Liver (tissue), 3 donors: ENCODE measurements at regions not wholly inside any gene's neighbourhood (a gene's known extent, or its start where the extent isn't known, plus 50 kb on each side); places are given as distances from the start of the nearest gene placed in this dataset.

ENCODE experiments used
- EGR1 ChIP-seq, 2 donors: IDR thresholded peaks; 2 replicates each; pipeline ENCODE4 v1.6.1; 2016 to 2018; ENCODE audit warnings: antibody characterized with exemption in 2 of 2, low read depth in 2 of 2
- FOXA1 ChIP-seq: IDR thresholded peaks from 2 replicates; pipeline ENCODE4 v1.6.1; 2016; ENCODE audit warnings: antibody characterized with exemption
- HNF4A ChIP-seq, 2 donors: conservative IDR thresholded peaks; 2 replicates each; pipeline ENCODE4 v1.6.1; 2016; ENCODE audit warnings: antibody characterized with exemption in 2 of 2, mild to moderate bottlenecking in 2 of 2
- JUND ChIP-seq, 2 donors: IDR thresholded peaks; 2 replicates each; pipeline ENCODE4 v1.6.1; 2016; ENCODE audit warnings: antibody characterized with exemption in 2 of 2
- NR2F2 ChIP-seq: IDR thresholded peaks from 2 replicates; pipeline ENCODE4 v1.6.1; 2016; ENCODE audit warnings: antibody characterized with exemption
- RXRA ChIP-seq, 2 donors: IDR thresholded peaks; 2 replicates each; pipeline ENCODE4 v1.6.1; 2017 to 2018; ENCODE audit warnings: antibody characterized with exemption in 2 of 2, mild to moderate bottlenecking in 1 of 2
- SP1 ChIP-seq: IDR thresholded peaks from 2 replicates; pipeline ENCODE4 v1.6.1; 2018; ENCODE audit warnings: antibody characterized with exemption, mild to moderate bottlenecking
- TAF1 ChIP-seq: conservative IDR thresholded peaks from 2 replicates; pipeline ENCODE4 v1.6.1; 2016; ENCODE audit warnings: antibody characterized with exemption, mild to moderate bottlenecking
- YY1 ChIP-seq: IDR thresholded peaks from 2 replicates; pipeline ENCODE4 v1.6.1; 2016; ENCODE audit warnings: antibody characterized with exemption, mild to moderate bottlenecking
- TF ChIP-seq, protein P1 (sequence below): IDR thresholded peaks from 2 replicates; pipeline ENCODE4 v1.6.1; 2016; ENCODE audit warnings: antibody characterized with exemption
- TF ChIP-seq, protein P2 (sequence below): fragments of 150-350 bp; IDR thresholded peaks from 2 replicates; pipeline ENCODE4 v1.5.1; 2017; ENCODE audit warnings: improper control_type of control experiment, low read depth, low read length; ENCODE audit not compliant: missing input control
- TF ChIP-seq, protein P3 (sequence below): IDR thresholded peaks from 2 replicates; pipeline ENCODE4 v1.6.1; 2016; ENCODE audit warnings: antibody characterized with exemption, mild to moderate bottlenecking
- TF ChIP-seq, protein P4 (sequence below): IDR thresholded peaks from 2 replicates; pipeline ENCODE4 v1.6.1; 2016; ENCODE audit warnings: antibody characterized with exemption
- donor health status: healthy.
- donor health status: healthy.

DNA sequence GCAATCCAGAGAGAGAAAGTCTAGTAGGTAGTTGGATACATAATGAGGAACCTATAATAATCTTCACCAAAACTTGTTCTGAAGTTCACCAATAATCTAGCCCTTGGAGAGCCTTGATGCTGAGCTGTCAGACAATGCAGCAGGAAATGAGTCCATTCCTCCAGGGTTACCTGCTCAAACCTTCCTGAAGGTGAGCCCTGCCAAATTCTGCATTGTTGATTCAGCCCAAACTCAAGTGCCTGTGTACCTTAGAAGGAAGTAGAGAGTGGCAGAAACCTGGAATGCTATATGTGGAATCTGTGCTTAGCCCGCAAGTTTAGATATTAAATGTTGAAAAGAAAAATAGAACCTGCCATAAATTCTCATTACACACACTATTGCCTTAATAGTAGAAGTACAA is 77.4 kb upstream of the SPON1 start:
- TF ChIP-seq SP1 (no peak), JUND (IDR thresholded peaks at IDR 0.05) (no peak), YY1 (no peak), NR2F2 (no peak), EGR1 (IDR thresholded peaks at IDR 0.05; ENCODE audit: low read depth in 2 of 2) (no peak), HNF4A (conservative IDR thresholded peaks at IDR 0.05) (no peak), TAF1 (no peak), FOXA1 (no peak), RXRA (IDR thresholded peaks at IDR 0.05) (no peak)
- TF ChIP-seq, protein P1, sequence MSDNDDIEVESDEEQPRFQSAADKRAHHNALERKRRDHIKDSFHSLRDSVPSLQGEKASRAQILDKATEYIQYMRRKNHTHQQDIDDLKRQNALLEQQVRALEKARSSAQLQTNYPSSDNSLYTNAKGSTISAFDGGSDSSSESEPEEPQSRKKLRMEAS: no peak
- TF ChIP-seq, protein P2, sequence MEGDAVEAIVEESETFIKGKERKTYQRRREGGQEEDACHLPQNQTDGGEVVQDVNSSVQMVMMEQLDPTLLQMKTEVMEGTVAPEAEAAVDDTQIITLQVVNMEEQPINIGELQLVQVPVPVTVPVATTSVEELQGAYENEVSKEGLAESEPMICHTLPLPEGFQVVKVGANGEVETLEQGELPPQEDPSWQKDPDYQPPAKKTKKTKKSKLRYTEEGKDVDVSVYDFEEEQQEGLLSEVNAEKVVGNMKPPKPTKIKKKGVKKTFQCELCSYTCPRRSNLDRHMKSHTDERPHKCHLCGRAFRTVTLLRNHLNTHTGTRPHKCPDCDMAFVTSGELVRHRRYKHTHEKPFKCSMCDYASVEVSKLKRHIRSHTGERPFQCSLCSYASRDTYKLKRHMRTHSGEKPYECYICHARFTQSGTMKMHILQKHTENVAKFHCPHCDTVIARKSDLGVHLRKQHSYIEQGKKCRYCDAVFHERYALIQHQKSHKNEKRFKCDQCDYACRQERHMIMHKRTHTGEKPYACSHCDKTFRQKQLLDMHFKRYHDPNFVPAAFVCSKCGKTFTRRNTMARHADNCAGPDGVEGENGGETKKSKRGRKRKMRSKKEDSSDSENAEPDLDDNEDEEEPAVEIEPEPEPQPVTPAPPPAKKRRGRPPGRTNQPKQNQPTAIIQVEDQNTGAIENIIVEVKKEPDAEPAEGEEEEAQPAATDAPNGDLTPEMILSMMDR: no peak
- TF ChIP-seq, protein P3, sequence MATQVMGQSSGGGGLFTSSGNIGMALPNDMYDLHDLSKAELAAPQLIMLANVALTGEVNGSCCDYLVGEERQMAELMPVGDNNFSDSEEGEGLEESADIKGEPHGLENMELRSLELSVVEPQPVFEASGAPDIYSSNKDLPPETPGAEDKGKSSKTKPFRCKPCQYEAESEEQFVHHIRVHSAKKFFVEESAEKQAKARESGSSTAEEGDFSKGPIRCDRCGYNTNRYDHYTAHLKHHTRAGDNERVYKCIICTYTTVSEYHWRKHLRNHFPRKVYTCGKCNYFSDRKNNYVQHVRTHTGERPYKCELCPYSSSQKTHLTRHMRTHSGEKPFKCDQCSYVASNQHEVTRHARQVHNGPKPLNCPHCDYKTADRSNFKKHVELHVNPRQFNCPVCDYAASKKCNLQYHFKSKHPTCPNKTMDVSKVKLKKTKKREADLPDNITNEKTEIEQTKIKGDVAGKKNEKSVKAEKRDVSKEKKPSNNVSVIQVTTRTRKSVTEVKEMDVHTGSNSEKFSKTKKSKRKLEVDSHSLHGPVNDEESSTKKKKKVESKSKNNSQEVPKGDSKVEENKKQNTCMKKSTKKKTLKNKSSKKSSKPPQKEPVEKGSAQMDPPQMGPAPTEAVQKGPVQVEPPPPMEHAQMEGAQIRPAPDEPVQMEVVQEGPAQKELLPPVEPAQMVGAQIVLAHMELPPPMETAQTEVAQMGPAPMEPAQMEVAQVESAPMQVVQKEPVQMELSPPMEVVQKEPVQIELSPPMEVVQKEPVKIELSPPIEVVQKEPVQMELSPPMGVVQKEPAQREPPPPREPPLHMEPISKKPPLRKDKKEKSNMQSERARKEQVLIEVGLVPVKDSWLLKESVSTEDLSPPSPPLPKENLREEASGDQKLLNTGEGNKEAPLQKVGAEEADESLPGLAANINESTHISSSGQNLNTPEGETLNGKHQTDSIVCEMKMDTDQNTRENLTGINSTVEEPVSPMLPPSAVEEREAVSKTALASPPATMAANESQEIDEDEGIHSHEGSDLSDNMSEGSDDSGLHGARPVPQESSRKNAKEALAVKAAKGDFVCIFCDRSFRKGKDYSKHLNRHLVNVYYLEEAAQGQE: no peak
- TF ChIP-seq, protein P4, sequence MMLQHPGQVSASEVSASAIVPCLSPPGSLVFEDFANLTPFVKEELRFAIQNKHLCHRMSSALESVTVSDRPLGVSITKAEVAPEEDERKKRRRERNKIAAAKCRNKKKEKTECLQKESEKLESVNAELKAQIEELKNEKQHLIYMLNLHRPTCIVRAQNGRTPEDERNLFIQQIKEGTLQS: no peak
